ENCODE measurements at regions not wholly inside any gene's neighbourhood (a gene's known extent, or its start where the extent isn't known, plus 50 kb on each side); places are given as distances from the start of the nearest gene placed in this dataset.
A peak's percentile ranks its signal among the peaks of the same experiment; 100 is the strongest.

GRCh38 chr5:56326770-56327169 lies 93.6 kb upstream of the ANKRD55 start:
- no peak for DNase-seq

DNA sequence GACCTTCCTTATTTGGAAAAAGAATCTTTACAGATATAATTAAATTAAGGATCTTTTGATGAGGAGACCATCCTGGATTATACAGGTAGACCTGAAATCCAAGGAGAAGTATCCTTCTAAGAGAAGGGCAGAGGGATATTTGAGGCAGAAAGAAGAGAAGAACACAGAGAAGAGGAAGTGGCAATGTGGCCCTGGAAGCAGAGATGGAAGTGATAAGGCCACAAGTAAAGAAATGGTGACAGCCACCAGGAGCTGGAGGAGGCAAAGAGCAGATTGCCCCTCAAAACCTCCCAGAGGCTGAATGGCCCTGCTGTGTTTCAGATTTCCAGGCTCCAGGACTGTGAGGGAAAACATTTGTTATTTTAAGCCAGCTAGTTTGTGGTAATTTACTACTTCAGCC lies 93.0 kb upstream of the ANKRD55 start:
- no peak for DNase-seq

DNA sequence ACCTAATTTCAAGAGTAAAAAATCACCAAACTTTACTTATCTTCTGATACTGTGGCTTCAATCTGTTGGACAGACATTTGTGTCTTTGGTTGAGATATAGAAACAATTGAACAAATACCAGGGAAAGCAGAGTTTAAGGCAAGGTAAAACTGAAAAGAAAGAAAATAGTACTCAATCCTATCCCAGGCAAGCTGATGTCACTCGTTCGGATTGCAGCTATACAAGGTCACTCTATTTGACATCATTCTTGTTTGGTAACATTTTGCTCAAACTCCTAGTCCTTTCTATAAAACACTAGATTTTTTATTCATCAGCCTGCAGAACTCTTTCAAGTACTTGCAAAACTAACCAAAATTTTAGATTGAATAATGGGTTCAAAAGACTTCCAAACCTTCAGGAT lies 91.9 kb upstream of the ANKRD55 start:
- no peak for DNase-seq

- no peak for DNase-seq
Measured at GRCh38 chr5:56323505-56323904, 90.4 kb upstream of the ANKRD55 start.

GRCh38 chr5:56322592-56322991 lies 89.5 kb upstream of the ANKRD55 start:
- DNase-seq: no peak

- DNase-seq: no peak
Measured at GRCh38 chr5:56321236-56321881, 88.2 kb upstream of the ANKRD55 start.

- DNase-seq: no peak
Measured at GRCh38 chr5:56320686-56321085, 87.6 kb upstream of the ANKRD55 start.

DNA sequence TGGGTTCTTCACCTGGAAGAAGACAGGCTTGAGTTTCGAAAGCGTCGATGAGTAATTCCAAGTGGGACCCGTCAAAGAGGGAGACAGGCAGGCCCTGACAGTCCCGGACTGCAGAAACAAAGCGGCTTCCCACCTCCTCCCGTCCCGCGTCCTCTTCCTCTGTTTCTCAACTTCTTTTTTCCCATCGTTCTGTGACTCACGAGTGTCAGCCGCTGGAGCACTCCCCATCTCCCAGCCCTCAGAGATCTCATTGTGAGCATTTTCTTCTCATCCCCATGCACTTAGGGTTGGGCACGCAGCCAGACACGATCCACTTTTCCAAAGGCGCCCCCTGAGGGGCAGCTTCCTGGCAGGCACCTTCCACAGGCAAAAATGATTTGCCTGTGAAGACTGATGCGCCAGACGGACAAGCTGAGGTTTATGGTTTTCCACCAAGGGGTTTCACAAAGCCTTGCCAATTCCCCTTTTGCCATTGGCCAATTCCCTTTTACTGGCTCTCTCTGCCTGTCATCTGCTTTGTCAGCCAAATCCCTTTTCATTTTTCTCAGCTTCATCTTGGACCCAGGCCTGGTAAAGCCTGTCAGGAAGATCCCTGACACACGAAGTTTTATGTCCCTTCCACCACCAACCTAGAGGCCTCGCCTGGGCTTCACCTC lies 86.5 kb upstream of the ANKRD55 start:
- peak in 1 of 58 donors; percentile 5 for DNase-seq

DNA sequence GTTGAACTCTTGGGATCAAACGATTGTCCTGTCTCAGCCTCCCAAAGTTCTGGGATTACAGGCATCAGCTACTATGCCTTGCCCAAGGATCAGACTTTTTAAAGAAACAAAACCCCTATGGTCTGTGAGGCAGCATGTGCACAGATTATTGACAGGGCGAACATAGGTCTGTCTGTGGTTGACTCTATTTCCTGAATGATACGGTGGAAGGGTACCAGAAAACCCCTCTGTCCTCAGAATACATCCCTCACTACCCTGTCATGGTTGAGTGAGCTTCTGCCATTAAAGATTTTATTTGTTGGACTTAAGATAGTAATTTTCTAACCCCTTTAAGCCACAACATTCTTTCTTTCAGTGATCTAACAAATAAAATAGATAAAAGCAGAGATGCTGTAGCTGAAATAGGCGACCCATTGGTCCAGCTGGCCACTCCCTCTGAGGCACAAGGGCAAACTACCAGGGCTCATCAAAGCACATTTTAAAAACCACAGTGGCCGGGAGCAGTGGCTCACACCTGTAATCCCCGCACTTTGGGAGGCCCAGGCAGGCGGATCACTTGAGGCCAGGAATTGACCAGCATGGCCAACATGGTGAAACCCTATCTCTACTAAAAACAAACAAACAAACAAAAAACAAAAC lies 84.9 kb upstream of the ANKRD55 start:
- no peak for DNase-seq

- DNase-seq: no peak
Measured at GRCh38 chr5:56316299-56316994, 83.3 kb upstream of the ANKRD55 start.

DNA sequence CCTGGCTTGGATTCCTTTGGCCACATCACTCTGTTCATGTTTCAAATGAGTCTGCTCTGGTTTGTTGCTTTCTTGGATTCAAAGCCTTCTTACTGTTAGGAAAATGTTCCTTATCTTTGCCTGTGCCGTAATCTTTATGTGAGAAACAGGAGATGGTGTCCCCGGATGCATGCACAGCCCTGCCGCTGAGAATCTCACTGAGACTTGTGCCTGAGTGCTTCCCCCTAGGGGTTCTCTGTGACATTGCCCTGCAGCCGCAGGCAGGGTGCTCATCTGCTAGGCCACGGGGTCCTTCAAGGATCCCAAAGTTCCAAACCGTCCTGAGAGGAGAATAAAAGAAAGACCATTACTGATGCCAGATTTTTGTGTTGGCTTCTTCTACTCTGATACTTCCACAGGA lies 81.4 kb upstream of the ANKRD55 start:
- DNase-seq: peak in 3 of 58 donors; percentile 0 to 5 (median 5)

- no peak for DNase-seq
Measured at GRCh38 chr5:56313596-56313995, 80.5 kb upstream of the ANKRD55 start.

DNA sequence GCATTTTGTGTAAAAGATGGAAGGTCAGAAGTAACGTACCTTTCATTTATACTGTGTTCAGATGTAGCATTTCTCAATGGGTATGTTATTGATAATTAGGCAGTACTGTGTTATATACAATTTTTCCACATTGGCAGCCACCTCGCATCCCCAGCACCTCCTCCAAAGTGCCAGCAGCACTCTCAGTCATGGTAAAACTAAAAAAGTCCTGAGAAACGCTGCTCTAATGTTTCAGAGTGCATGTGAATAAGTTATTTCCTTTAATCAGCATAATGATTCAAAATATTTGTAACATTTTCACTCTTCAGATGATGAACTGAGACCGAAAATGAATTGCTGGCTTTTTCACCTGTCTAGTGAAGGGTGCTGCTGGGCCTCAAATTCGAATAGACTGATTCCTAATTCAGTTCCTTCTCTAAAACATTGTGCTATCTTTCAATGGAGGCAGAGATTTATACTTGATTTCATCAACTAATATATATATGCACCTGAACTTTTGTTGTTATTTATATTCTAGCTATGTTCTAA lies 79.9 kb upstream of the ANKRD55 start:
- no peak for DNase-seq

DNA sequence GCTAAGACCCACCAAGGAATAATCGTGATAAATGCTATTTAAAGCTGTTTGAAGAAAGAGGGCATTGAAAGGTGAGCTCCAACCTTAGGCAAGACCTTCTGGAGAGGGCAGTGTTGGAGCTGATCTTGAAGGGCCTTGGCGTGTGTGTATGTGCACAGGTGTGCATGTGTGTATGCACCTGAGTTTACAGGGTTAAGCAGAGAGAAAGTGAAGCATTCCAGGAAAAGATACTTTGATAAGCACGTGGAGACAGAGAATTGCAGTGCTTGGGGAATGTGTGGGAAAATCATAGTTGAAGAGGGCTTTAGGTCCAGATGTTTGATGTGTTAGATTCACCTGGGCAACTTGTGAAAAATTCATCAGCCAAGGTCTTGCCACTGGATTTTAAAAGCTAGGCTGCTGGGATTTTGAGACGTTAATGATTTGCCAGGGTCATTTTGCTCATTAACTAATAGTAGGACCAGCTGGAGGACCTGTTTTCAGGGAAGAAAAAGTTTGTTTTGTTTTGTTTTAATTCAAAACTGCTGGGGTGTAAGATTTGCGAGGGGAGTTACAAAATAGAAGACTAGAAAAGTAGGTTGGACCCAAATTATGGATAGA lies 78.3 kb upstream of the ANKRD55 start:
- no peak for DNase-seq

GRCh38 chr5:56310711-56311204 lies 77.6 kb upstream of the ANKRD55 start:
- no peak for DNase-seq

DNA sequence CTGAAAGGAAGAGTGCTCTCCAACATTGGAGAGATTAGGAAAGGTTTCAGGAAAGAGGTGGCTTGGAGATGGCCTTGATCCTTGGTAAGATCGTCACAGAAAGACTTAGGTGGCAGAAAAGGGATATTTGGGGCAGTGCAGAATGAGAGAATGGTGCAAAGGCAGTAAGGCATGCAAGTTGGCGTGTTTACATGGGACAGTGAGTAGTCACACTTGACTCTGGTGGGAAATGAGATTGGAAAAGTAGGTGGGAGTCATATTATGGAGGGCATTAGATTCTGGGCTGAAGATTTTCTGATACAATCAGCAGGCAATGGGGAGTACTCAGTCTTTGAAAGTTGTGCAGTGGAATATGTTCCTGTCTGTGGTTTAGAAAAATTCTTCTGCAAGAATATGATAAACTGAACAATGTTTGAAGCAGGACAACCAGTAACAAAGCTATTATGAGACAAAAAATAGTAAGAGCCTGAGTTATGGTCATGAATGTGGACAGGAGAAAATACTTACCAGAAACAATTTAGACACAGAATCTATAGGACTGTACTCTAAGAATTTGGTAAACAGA lies 76.2 kb upstream of the ANKRD55 start:
- DNase-seq: no peak

- no peak for DNase-seq
Measured at GRCh38 chr5:56307714-56308333, 74.7 kb upstream of the ANKRD55 start.

DNA sequence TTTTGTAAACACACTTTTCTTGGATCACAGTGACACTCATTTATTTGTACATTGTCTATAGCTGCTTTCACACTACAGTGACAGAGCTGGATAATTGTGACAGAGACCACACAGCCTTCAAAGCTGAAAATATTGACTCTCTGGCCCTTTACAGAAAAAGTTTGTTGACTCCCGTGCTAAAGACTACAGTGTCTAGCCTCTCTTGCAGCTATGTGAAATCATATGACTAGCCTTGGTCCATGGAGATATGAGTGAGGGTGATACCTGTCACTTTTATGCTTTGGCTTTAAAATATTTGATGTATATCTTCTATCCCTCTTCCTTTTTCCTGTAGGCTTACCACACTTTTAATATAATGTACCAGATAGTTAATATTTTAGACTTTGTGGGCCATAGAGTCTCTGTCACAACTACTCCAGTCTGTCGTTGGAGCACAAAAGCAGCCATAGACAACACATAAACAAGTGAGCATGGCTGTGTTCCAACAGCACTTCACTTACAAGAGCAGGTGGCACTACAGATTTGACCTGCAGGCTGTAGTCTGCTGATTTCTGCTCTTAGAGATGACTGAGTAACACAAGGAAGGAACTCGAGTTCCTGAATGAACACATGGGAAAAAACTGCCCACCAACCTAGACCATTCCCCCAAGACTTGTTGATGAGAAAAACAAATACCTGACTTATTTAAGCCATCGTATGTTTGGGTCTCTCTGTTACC lies 73.5 kb upstream of the ANKRD55 start:
- no peak for DNase-seq

DNA sequence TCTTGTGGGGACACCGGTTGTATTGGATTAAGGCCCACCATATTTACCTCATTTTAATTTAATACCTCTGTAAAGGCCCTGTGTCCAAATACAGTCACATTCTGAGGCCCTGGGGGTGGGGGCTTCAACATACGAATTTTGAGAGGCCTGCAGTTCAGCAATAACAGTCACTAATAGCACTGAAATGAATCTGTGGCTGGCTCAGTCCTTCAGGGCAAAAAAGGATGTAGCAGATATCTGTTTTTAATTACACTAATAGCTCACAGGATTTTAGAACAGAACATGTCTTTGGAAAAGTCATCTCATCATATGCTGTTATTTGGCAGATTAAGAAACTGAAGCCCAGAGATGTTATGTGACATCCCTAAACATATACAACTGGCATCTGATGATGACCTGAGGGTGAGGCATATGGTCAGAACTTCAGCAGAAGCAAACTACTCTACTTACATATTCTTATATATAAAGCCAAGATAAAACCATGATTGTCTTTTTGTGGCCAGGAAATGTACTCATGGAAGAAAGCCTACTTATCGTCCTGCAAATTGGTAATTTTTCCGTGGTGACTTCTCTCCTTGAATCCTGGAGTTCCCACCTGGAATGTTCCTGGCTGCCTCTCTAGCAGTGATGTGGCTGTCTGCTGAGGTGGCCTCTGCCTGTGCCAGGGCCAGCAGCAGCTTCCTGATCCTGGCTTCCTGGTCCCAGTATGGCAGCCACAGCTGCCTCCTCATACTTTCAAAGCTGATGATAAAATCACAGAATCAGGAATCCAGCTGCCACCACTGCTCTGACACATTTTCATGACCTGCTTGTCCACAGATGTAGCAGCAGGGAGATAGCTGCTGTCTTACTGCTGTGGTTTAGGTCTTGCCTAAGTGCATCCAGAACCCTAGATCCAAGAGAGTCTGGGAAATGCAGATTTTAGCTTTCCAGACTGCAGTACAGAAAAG lies 72.1 kb upstream of the ANKRD55 start:
- no peak for DNase-seq

All from anterior cingulate cortex (tissue), 58 donors.